NCI-H2196 (cell line): ENCODE measurements at regions not wholly inside any gene's neighbourhood (a gene's known extent, or its start where the extent isn't known, plus 50 kb on each side); places are given as distances from the start of the nearest gene placed in this dataset.

ENCODE experiments used
- DNase-seq: peaks from one replicate; lab custom pipeline; 2025; ENCODE audit not compliant: unreplicated experiment; lab: John Stamatoyannopoulos, UW

DNA sequence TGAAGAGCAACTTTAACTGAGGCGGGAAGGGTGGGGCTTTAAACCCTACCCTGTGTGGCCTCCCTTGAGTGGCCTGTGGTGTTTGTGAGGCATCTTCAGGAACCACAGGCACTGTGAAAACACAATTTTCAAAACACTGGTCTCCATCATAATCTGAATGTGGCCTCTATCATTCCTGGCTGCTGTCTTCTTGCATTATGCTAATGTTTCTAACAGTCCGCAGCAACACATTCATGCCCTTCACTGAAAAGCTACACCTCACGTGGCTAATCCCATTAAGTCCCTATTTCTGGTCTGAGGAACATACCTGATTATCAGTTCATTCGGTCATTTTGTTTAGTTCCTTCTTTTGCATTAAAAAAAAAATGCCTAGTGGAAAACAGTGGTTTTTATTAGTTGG lies 94.6 kb downstream of the F11 start:
- DNase-seq, result no peak

DNA sequence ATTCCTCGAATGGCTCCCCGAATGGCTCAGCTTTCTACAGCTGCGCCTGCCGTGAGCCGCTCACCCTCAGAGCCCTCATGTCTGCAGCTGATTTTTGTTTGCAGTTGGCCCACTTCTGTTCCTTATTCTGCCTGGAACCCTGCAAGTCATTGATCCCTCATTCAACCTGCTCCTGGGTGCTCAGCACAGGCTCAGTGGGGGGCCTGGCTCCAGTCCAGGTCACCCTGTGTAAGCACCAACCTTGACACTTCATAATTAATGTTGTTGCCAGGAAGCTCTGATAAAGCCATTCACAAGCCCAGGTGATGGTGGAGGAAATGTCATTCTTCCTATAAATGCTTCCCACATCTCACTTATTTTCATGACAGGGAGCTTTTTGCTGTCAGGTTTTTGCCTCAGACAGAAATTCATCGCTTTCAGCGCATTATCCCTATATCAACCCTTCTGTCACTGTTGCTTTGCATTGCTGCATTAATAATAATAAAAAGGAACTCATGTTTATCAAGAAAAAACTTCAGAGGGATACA lies 85.7 kb downstream of the F11 start:
- no peak for DNase-seq

- no peak for DNase-seq
Measured at GRCh38 chr4:186348433-186348832, 82.4 kb downstream of the F11 start.

GRCh38 chr4:186347743-186348142 lies 81.8 kb downstream of the F11 start:
- DNase-seq, result no peak

- no peak for DNase-seq
Measured at GRCh38 chr4:186345184-186345583, 79.2 kb downstream of the F11 start.

DNA sequence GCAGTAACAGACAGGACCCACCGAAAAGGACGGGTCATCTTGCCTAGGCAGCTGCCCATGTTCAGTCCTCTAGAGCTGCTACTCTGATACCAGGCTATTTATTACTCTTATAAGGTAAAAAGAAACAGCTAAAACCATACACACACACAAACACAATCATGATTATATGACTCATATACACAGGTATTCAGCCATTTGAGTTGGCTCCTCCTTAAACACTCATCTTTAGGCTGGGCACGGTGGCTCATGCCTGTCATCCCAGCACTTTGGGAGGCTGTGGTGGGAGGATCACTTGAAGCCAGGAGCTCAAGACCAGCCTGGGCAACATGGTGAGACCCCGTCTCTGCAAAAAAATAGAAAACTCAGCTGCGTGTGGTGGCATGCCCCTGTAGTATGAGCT lies 76.6 kb downstream of the F11 start:
- no peak for DNase-seq

DNA sequence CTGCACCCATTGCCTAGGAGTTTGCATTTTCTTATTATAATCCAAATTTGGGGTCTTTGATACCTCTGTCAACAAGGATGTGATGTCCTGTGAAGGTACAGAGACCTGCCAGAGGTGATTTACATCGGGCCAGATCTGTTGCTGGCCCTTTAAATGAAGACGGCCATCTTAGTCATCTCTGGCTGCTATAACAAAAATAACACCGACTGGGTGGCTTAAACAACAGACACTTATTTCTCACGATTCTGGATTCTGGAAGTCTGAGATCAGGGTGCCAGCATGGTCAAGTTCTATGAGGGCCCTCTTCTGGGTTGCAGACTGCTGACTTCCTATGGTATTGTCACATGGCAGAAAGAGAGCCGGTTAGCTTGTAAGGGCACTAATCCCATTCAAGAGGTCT lies 75.7 kb downstream of the F11 start:
- DNase-seq, result no peak
